Esophagus squamous epithelium (tissue), 5 donors: ENCODE measurements at regions not wholly inside any gene's neighbourhood (a gene's known extent, or its start where the extent isn't known, plus 50 kb on each side); places are given as distances from the start of the nearest gene placed in this dataset.

Source experiments
- DNase-seq: peaks from one replicate; lab custom pipeline; 2025; lab: John Stamatoyannopoulos, UW
- H3K27ac ChIP-seq, 4 donors: fragments of 200-600 bp; sonication (generic); one replicate each; pipeline ENCODE4 v1.5.1; 2016 to 2019; ENCODE audit warnings: mild to moderate bottlenecking in 1 of 4
- H3K27me3 ChIP-seq, 4 donors: fragments of 200-600 bp; sonication (generic); 1 replicate in 3 of 4; 2 replicates in 1 of 4; pipeline versions ENCODE4 v1.5.1 to v1.6.0; 2017 to 2021; ENCODE audit warnings: antibody characterized with exemption in 1 of 4
- H3K36me3 ChIP-seq, 3 donors: fragments of 200-600 bp; sonication (generic); one replicate each; pipeline ENCODE4 v1.5.1; 2016 to 2019
- H3K4me1 ChIP-seq, 3 donors: fragments of 200-600 bp; sonication (generic); one replicate each; pipeline ENCODE4 v1.5.1; 2017 to 2019
- H3K4me3 ChIP-seq, 4 donors: fragments of 200-600 bp; sonication (generic); 1 replicate in 3 of 4; 2 replicates in 1 of 4; pipeline ENCODE4 v1.5.1; 2016 to 2019; ENCODE audit warnings: mild to moderate bottlenecking in 2 of 4, moderate library complexity in 1 of 4
- H3K9me3 ChIP-seq, 3 donors: fragments of 200-600 bp; sonication (generic); one replicate each; pipeline ENCODE4 v1.5.1; 2016 to 2019
- CTCF ChIP-seq, 6 experiments: fragments of 450-650 bp in 4 of 6; fragments of 200-600 bp in 2 of 6; sonication (generic) in 2 of 6; IDR thresholded peaks; one replicate each; pipeline ENCODE4 v1.5.1; 2016 to 2019; ENCODE audit warnings: antibody characterized with exemption in 6 of 6, mild to moderate bottlenecking in 4 of 6, moderate library complexity in 4 of 6
- POLR2A ChIP-seq, 4 donors: fragments of 450-650 bp; IDR thresholded peaks; one replicate each; pipeline ENCODE4 v1.6.1; 2017; ENCODE audit warnings: antibody characterized with exemption in 4 of 4, mild to moderate bottlenecking in 4 of 4, moderate library complexity in 3 of 4
- WGBS, 2 donors: methylation state at CpG; one replicate each; pipeline ENCODE4 v1.1.5; 2018; 5-methylcytosine and 5-hydroxymethylcytosine counted together
- intact Hi-C: fragments of 100-400 bp; cut with DNase I; formaldehyde crosslinking; loops from one replicate; pipeline ENCODE4 v1.15.0; 2022
- donor health status: DM: yes; HTN: yes; CAD: no.

- 82 to 84% methylated on average over 2 of the region's 2 CpGs for WGBS, 2 donors
- H3K36me3 ChIP-seq = no peaks in the 10 kb centered on the region
- intact Hi-C loops = no loop called here
- H3K4me1 ChIP-seq = no peaks in the 10 kb centered on the region
- no peak for TF ChIP-seq CTCF (IDR thresholded peaks at IDR 0.05)
- no peak for TF ChIP-seq POLR2A (IDR thresholded peaks at IDR 0.05)
- H3K27me3 ChIP-seq = no peaks in the 10 kb centered on the region
- no peak for DNase-seq
- no peak overlapping the region for H3K4me3 ChIP-seq
- H3K27ac ChIP-seq = no peak overlapping the region
- no peaks in the 10 kb centered on the region for H3K9me3 ChIP-seq
These were observed 667.0 kb downstream of the BCL11B start for GRCh38 chr14:98605043-98605442.

- no peaks in the 10 kb centered on the region for H3K36me3 ChIP-seq
- H3K9me3 ChIP-seq = no peaks in the 10 kb centered on the region
- H3K27ac ChIP-seq = no peak overlapping the region
- intact Hi-C loops = no loop called here
- H3K4me3 ChIP-seq = no peak overlapping the region
- H3K4me1 ChIP-seq = no peaks in the 10 kb centered on the region
- H3K27me3 ChIP-seq = no peaks in the 10 kb centered on the region
- WGBS, 2 donors = 55 to 87% methylated on average over 6 to 7 of the region's 8 CpGs
- TF ChIP-seq CTCF (IDR thresholded peaks at IDR 0.05) = no peak
- no peak for TF ChIP-seq POLR2A (IDR thresholded peaks at IDR 0.05)
- no peak for DNase-seq
These were observed 665.9 kb downstream of the BCL11B start for GRCh38 chr14:98606041-98606640.

GRCh38 chr14:98606816-98607215 lies 665.2 kb downstream of the BCL11B start:
- H3K27me3 ChIP-seq = no peaks in the 10 kb centered on the region
- no peak for TF ChIP-seq CTCF (IDR thresholded peaks at IDR 0.05)
- no peaks in the 10 kb centered on the region for H3K9me3 ChIP-seq
- intact Hi-C loops = no loop called here
- H3K27ac ChIP-seq = no peak overlapping the region
- H3K4me1 ChIP-seq = no peaks in the 10 kb centered on the region
- H3K36me3 ChIP-seq = no peaks in the 10 kb centered on the region
- WGBS, 2 donors = 85 to 94% methylated on average over 3 to 4 of the region's 4 CpGs
- DNase-seq = no peak
- H3K4me3 ChIP-seq = no peak overlapping the region

- DNase-seq = no peak
- no peaks in the 10 kb centered on the region for H3K27me3 ChIP-seq
- WGBS, 2 donors = 17 to 83% methylated on average over 1 to 3 of the region's 4 CpGs
- TF ChIP-seq CTCF (IDR thresholded peaks at IDR 0.05) (no peak), POLR2A (IDR thresholded peaks at IDR 0.05) (no peak)
- H3K36me3 ChIP-seq = no peaks in the 10 kb centered on the region
- intact Hi-C loops = no loop called here
- no peak overlapping the region for H3K4me3 ChIP-seq
- no peaks in the 10 kb centered on the region for H3K4me1 ChIP-seq
- H3K9me3 ChIP-seq = no peaks in the 10 kb centered on the region
- no peak overlapping the region for H3K27ac ChIP-seq
These were observed 664.6 kb downstream of the BCL11B start for GRCh38 chr14:98607341-98607910.

- Histone ChIP-seq H3K9me3 (no peaks in the 10 kb centered on the region), H3K27me3 (no peaks in the 10 kb centered on the region), H3K4me3 (no peak overlapping the region), H3K4me1 (no peaks in the 10 kb centered on the region), H3K27ac (no peak overlapping the region), H3K36me3 (no peaks in the 10 kb centered on the region)
- no peak for DNase-seq
- TF ChIP-seq POLR2A (IDR thresholded peaks at IDR 0.05) (no peak), CTCF (IDR thresholded peaks at IDR 0.05) (no peak)
- 91 to 92% methylated on average over 4 to 8 of the region's 11 CpGs for WGBS, 2 donors
- intact Hi-C loops = no loop called here
These were observed 663.6 kb downstream of the BCL11B start for GRCh38 chr14:98608071-98609060.
